Retinal pigment epithelial cell (primary cell): ENCODE measurements at regions not wholly inside any gene's neighbourhood (a gene's known extent, or its start where the extent isn't known, plus 50 kb on each side); places are given as distances from the start of the nearest gene placed in this dataset.

Experiments used
- DNase-seq: peaks from one replicate; pipeline ENCODE4 v3.0.0-alpha.2; 2010; ENCODE audit warnings: low read depth
- H3K4me3 ChIP-seq: 2 replicates; pipeline ENCODE4 v1.5.1; 2011; ENCODE audit warnings: mild to moderate bottlenecking, low read length, control low read depth, moderate library complexity
- TF ChIP-seq, protein P1 (sequence below): conservative IDR thresholded peaks from 2 replicates; pipeline ENCODE4 v1.5.1; 2011; ENCODE audit warnings: low read depth, low read length, control low read depth, inconsistent platforms

- H3K4me3 ChIP-seq: no peak overlapping the region
- TF ChIP-seq, protein P1, sequence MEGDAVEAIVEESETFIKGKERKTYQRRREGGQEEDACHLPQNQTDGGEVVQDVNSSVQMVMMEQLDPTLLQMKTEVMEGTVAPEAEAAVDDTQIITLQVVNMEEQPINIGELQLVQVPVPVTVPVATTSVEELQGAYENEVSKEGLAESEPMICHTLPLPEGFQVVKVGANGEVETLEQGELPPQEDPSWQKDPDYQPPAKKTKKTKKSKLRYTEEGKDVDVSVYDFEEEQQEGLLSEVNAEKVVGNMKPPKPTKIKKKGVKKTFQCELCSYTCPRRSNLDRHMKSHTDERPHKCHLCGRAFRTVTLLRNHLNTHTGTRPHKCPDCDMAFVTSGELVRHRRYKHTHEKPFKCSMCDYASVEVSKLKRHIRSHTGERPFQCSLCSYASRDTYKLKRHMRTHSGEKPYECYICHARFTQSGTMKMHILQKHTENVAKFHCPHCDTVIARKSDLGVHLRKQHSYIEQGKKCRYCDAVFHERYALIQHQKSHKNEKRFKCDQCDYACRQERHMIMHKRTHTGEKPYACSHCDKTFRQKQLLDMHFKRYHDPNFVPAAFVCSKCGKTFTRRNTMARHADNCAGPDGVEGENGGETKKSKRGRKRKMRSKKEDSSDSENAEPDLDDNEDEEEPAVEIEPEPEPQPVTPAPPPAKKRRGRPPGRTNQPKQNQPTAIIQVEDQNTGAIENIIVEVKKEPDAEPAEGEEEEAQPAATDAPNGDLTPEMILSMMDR: no peak
- DNase-seq: no peak
Observed at GRCh38 chr16:62100651-62101050, 64.4 kb upstream of the CDH8 start.

- no peak overlapping the region for H3K4me3 ChIP-seq
- TF ChIP-seq, protein P1: no peak
- DNase-seq: no peak
Observed at GRCh38 chr16:62089715-62090114, 53.5 kb upstream of the CDH8 start.

DNA sequence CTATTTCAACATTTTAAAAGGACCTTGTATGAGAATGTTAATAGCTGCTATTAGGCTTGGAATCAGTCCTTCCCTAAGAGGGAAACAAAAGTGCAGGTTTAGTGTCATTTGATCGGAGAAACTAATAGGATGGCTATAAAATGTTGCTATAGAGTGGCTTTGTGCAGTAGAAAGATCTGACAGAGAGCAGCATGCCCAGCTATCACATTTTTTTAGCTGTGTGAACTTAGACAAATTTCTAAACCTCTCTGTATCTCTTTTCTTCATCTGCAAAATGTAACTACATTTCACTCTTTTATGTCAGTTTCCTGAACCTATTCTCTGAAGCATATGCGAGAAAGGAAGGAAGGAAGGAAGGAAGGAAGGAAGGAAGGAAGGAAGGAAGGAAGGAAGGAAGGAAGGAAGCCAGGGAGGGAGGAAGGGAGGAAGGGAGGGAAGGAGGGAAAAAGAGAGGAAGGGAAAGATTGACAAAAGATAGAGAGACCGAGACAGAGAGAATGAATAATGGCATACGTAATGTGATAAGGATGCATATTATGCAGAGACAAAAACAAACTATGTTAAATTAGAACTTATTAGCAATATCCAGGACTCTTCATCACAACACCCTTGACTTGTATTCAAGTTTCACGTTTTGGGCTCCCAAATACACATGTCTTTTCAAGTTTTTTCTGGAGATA is 52.6 kb upstream of the CDH8 start:
- DNase-seq: no peak

More for the DNA sequence above, 52.6 kb upstream of the CDH8 start:
- H3K4me3 ChIP-seq: no peak overlapping the region
- TF ChIP-seq, protein P1: no peak
